Retinal pigment epithelial cell (primary cell): ENCODE measurements at regions not wholly inside any gene's neighbourhood (a gene's known extent, or its start where the extent isn't known, plus 50 kb on each side); places are given as distances from the start of the nearest gene placed in this dataset.

Experiments
- DNase-seq: peaks from one replicate; pipeline ENCODE4 v3.0.0-alpha.2; 2010; ENCODE audit warnings: low read depth
- H3K4me3 ChIP-seq: 2 replicates; pipeline ENCODE4 v1.5.1; 2011; ENCODE audit warnings: mild to moderate bottlenecking, low read length, control low read depth, moderate library complexity
- TF ChIP-seq, protein P1 (sequence below): conservative IDR thresholded peaks from 2 replicates; pipeline ENCODE4 v1.5.1; 2011; ENCODE audit warnings: low read depth, low read length, control low read depth, inconsistent platforms

DNA sequence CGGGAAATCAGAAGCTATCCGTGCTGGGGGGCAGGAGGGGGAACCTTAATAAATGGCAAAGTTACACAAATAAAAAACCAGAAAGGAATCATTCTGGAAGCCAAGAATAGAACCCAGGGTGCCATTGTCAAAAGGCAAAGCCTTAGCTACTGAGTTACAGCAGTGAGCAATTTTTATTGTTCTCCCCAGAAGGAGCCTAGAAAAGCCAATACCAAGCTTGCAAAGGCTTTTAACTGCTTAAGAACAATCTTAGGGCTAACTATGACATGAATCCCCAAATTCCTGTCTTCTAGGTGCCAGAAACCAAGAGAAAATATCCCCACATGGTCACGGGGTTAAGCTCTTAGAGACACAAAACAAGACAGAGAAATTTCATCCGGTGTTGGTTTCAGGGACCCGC lies 482.7 kb downstream of the CCSER2 start:
- no peak for DNase-seq
- TF ChIP-seq, protein P1, sequence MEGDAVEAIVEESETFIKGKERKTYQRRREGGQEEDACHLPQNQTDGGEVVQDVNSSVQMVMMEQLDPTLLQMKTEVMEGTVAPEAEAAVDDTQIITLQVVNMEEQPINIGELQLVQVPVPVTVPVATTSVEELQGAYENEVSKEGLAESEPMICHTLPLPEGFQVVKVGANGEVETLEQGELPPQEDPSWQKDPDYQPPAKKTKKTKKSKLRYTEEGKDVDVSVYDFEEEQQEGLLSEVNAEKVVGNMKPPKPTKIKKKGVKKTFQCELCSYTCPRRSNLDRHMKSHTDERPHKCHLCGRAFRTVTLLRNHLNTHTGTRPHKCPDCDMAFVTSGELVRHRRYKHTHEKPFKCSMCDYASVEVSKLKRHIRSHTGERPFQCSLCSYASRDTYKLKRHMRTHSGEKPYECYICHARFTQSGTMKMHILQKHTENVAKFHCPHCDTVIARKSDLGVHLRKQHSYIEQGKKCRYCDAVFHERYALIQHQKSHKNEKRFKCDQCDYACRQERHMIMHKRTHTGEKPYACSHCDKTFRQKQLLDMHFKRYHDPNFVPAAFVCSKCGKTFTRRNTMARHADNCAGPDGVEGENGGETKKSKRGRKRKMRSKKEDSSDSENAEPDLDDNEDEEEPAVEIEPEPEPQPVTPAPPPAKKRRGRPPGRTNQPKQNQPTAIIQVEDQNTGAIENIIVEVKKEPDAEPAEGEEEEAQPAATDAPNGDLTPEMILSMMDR, result no peak
- H3K4me3 ChIP-seq, result no peak overlapping the region

DNA sequence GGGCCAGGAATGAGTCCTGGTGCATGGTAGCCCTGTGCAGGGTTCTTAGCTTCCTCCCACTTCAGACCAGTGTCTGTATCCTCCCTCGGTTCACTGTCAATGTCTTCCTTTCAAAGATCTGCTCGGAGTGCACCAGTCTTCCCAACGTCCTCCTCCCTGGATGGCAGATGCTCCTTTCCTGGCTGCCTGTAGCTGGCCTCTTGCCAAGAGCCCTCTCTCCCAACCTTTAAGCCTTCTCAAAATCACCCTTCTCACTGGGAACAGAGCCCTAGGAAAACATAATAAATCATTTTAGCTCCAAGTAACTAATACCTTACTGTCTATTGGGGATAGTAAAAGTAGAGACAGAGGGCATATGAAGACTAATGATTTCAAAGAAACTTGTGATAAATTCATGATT lies 490.6 kb downstream of the CCSER2 start:
- H3K4me3 ChIP-seq, result no peak overlapping the region
- no peak for DNase-seq
- TF ChIP-seq, protein P1, result no peak

DNA sequence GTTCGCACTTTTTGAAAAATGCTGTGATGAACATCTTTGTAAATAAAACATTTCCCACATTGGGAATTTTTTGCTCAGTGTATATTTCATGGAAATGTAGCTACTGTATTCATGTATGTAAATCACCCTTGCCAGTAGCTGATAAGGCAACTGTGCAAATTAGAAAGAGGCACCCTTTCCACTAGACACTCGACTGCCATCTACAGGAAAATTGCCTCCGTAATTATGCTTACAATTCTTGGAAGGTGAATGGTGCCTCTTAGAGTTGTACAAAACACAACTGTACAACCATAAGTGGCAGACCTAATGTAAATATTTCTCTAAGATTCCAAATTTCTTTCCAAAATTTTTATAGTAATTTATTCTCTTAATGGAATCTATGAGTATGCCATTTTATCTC lies 491.7 kb downstream of the CCSER2 start:
- no peak for DNase-seq
- TF ChIP-seq, protein P1, result peak; percentile 10
- H3K4me3 ChIP-seq, result no peak overlapping the region

DNA sequence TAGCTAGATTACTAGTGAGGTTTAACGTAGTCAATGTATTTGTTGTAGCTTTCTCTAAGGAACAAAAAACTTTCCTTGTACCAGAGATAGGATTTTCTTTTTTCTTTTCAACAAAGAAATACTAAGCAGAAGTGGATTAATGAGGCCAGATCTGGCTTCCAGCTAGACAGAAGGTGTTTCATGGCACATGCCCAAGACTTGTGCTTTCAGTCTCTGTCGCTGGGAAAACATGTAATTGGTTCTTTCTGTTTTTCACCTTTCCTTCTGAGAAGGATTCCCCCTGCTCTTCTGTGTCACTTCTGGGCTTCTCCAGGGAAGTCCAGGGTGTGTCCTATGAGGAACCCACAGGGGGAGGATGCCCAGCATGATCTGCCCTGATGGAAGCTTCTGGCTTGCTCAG lies 492.2 kb downstream of the CCSER2 start:
- TF ChIP-seq, protein P1, result no peak
- no peak for DNase-seq
- H3K4me3 ChIP-seq, result no peak overlapping the region

DNA sequence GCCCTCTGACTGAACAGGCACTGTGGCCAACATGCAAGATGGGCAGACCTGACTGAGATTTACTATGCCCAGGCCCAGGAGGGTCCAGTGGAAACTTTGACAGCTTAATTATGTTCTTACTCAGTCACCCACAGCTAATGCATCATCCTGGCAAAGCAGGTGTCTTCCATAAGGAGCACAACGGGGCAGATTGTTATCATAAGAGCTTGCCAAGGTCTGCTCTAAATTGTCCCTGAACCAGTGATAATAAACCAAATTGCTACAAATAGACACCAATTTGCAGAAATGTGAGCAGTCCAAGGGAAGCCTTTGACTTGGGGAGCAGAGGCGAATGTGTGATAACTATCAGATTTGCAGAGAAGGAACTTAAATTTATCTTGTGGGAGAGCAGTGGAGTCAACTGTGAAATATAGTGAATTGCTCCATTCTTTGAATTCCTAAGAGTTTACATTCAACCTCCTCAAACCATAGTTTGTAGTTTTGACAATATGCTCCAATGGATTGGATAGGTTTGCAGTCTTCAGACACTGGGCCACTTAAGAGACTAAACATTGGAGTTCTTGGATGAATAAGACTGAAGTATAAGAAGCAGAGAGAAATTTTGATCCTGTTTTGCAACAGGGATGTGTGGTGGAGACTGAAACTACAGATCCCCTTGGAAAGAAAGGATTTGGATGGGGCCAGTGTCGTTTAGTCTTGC lies 494.7 kb downstream of the CCSER2 start:
- DNase-seq, result peak; percentile 4
- H3K4me3 ChIP-seq, result no peak overlapping the region
- TF ChIP-seq, protein P1, result no peak

DNA sequence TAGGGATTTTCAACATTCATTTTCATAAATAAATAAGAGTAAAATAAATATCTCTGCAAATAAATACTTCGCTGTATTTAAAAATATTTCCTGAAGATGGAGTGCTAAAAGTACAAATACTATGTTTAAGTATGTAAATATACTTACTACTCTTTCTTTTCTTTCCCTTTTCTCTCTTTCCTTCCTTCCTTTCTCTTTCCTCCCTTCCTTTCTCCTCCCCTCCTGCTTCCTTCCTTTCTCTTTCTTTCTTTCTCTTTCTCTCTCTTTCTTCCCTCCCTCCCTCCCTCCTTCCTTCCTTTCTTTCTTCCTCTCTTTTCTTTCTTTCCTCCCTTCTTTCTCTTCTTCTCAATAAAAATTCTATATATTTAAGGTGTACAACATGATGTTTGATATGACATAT lies 496.1 kb downstream of the CCSER2 start:
- TF ChIP-seq, protein P1, result no peak
- no peak for DNase-seq
- no peak overlapping the region for H3K4me3 ChIP-seq

DNA sequence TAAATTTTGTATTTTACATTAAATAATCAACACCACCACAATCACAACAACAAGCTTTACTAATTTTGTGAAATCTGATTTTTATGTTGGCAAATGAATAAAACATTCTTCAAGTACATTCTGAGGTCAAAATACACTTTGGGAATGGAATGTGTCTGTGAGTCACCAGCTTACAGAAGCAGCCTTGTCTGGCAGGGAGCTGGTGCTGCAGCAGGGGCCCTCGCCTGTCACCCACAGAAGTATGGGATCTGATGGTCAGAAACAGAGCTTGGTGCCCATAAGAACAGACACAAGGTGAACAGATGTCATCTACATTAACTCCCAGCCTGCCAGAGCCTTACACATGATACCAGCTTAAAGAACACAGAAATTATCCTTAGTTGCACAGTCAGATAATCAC lies 496.9 kb downstream of the CCSER2 start:
- TF ChIP-seq, protein P1, result no peak
- peak; percentile 69 for DNase-seq
- no peak overlapping the region for H3K4me3 ChIP-seq
